ENCODE measurements at regions not wholly inside any gene's neighbourhood (a gene's known extent, or its start where the extent isn't known, plus 50 kb on each side); places are given as distances from the start of the nearest gene placed in this dataset.

GRCh38 chr4:20493761-20494353 is 206.4 kb upstream of the PACRGL start:
- Histone ChIP-seq H3K79me2 (ENCODE audit: control insufficient read depth, insufficient read depth, low read length) (no peaks in the 10 kb centered on the region), H3K4me3 (replicated peaks in 1 of 3; ENCODE audit: insufficient read depth in 1 of 3, low read depth in 1 of 3, low read length in 3 of 3) (no peak overlapping the region), H3K9me3 (replicated peaks; ENCODE audit: control insufficient read depth, insufficient read depth, low read length) (no peaks in the 10 kb centered on the region), H3K27me3 (ENCODE audit: control insufficient read depth in 2 of 2, insufficient read depth in 2 of 2, low read length in 2 of 2) (no peaks in the 10 kb centered on the region), H3K36me3 (ENCODE audit: control insufficient read depth in 2 of 2, extremely low read depth in 1 of 2, insufficient read depth in 2 of 2, low read length in 2 of 2) (no peaks in the 10 kb centered on the region), H3K9me1 (replicated peaks; ENCODE audit: control insufficient read depth, extremely low read depth, insufficient read depth, low read length) (no peaks in the 10 kb centered on the region), H3K4me1 (ENCODE audit: control insufficient read depth, extremely low read depth, insufficient read depth, low read length) (no peaks in the 10 kb centered on the region), H4K20me1 (replicated peaks; ENCODE audit: control insufficient read depth, extremely low read depth, insufficient read depth, low read length) (no peaks in the 10 kb centered on the region), H3K27ac (ENCODE audit: insufficient read depth, low read depth, low read length) (no peak overlapping the region), H2AFZ (ENCODE audit: low read depth, low read length) (no peak overlapping the region), H3K4me2 (ENCODE audit: insufficient read depth, low read length) (no peak overlapping the region), H3K9ac (replicated peaks; ENCODE audit: extremely low read depth, insufficient read depth, low read length) (no peak overlapping the region)
- TF ChIP-seq JUN (IDR thresholded peaks at IDR 0.05; ENCODE audit: borderline replicate concordance, insufficient read depth, insufficient read length, low read depth): no peak
- TF ChIP-seq EZH2 (IDR thresholded peaks at IDR 0.05; ENCODE audit: borderline replicate concordance, low read depth, low read length, severe bottlenecking): no peak
- TF ChIP-seq POLR2AphosphoS5 (IDR thresholded peaks at IDR 0.05; ENCODE audit: insufficient read depth, low read depth, low read length): no peak
- TF ChIP-seq, protein P1, sequence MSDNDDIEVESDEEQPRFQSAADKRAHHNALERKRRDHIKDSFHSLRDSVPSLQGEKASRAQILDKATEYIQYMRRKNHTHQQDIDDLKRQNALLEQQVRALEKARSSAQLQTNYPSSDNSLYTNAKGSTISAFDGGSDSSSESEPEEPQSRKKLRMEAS (IDR thresholded peaks at IDR 0.05; ENCODE audit: insufficient read depth, insufficient read length): no peak
- TF ChIP-seq POLR2A (IDR thresholded peaks at IDR 0.05; ENCODE audit: low read depth, low read length): no peak
- no peak for TF ChIP-seq GATA2 (IDR thresholded peaks at IDR 0.05; ENCODE audit: insufficient read depth, insufficient read length, low read depth, low read length)
- no peak for TF ChIP-seq FOS (IDR thresholded peaks at IDR 0.05; ENCODE audit: borderline replicate concordance, insufficient read depth, low read length)
- TF ChIP-seq, protein P2, sequence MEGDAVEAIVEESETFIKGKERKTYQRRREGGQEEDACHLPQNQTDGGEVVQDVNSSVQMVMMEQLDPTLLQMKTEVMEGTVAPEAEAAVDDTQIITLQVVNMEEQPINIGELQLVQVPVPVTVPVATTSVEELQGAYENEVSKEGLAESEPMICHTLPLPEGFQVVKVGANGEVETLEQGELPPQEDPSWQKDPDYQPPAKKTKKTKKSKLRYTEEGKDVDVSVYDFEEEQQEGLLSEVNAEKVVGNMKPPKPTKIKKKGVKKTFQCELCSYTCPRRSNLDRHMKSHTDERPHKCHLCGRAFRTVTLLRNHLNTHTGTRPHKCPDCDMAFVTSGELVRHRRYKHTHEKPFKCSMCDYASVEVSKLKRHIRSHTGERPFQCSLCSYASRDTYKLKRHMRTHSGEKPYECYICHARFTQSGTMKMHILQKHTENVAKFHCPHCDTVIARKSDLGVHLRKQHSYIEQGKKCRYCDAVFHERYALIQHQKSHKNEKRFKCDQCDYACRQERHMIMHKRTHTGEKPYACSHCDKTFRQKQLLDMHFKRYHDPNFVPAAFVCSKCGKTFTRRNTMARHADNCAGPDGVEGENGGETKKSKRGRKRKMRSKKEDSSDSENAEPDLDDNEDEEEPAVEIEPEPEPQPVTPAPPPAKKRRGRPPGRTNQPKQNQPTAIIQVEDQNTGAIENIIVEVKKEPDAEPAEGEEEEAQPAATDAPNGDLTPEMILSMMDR (IDR thresholded peaks at IDR 0.05; ENCODE audit: extremely low read depth in 1 of 2, insufficient read depth in 1 of 2, low read depth in 1 of 2, low read length in 2 of 2): no peak
- no peak for DNase-seq (ENCODE audit: low read depth, low spot score)
- intact Hi-C loops (cut with micrococcal nuclease): no loop called here
- no TSS peak for BruUV-seq (replicated peaks)
- CTCF ChIA-PET: no interaction called here
- POLR2A ChIA-PET: no interaction called here
- no peak for FAIRE-seq
- dilution Hi-C loops (cut with MboI; ENCODE audit: extremely low pct_ligation_motif_present, low sequenced_read_pairs): no loop called here

Measured in endothelial cell of umbilical vein (primary cell).